ENCODE measurements at regions not wholly inside any gene's neighbourhood (a gene's known extent, or its start where the extent isn't known, plus 50 kb on each side); places are given as distances from the start of the nearest gene placed in this dataset.

GRCh38 chr16:81168406-81168805 is 70.1 kb upstream of the BCO1 start:
- TF ChIP-seq CTCF (IDR thresholded peaks at IDR 0.05 in 2 of 3, conservative IDR thresholded peaks at IDR 0.05 in 1 of 3; ENCODE audit: borderline replicate concordance in 1 of 3, insufficient read depth in 1 of 3, low read depth in 2 of 3, low read length in 2 of 3) (no peak), SP1 (IDR thresholded peaks at IDR 0.05; ENCODE audit: low read depth) (no peak), REST (IDR thresholded peaks at IDR 0.05; ENCODE audit: low read depth) (no peak), SRF (IDR thresholded peaks at IDR 0.05; ENCODE audit: low read depth) (no peak), ELF1 (IDR thresholded peaks at IDR 0.05; ENCODE audit: borderline replicate concordance, low read depth) (no peak), CEBPB (IDR thresholded peaks at IDR 0.05; ENCODE audit: low read depth) (no peak), EZH2phosphoT487 (IDR thresholded peaks at IDR 0.05; ENCODE audit: borderline replicate concordance) (no peak), ATF3 (IDR thresholded peaks at IDR 0.05) (no peak), EZH2 (IDR thresholded peaks at IDR 0.05) (no peak), POLR2A (IDR thresholded peaks at IDR 0.05; ENCODE audit: borderline replicate concordance, extremely low read depth, insufficient read depth, insufficient read length) (no peak), JUND (IDR thresholded peaks at IDR 0.05) (no peak)
